Loucy (cell line): ENCODE measurements at regions not wholly inside any gene's neighbourhood (a gene's known extent, or its start where the extent isn't known, plus 50 kb on each side); places are given as distances from the start of the nearest gene placed in this dataset.
"Not testable (repeated sequence)": the region's sequence is repeated elsewhere in the genome, so short reads cannot be mapped to it uniquely, and the experiment has no call there.

Experiments
- CTCF ChIP-seq: fragments of 200-600 bp; sonication (generic); conservative IDR thresholded peaks from 2 replicates; pipeline ENCODE4 v1.5.1; 2014; ENCODE audit warnings: mild to moderate bottlenecking, antibody characterized with exemption, low read length
- EZH2phosphoT487 ChIP-seq: fragments of 200-600 bp; IDR thresholded peaks from 2 replicates; pipeline ENCODE4 v1.6.1; 2018; ENCODE audit warnings: antibody characterized with exemption, mild to moderate bottlenecking, moderate library complexity, borderline replicate concordance

- TF ChIP-seq CTCF, EZH2phosphoT487: not testable (repeated sequence)
These were observed 131.0 kb upstream of the ADGRF1 start for GRCh38 chr6:47173145-47173544.
